Sigmoid colon (tissue), 6 donors: ENCODE measurements at regions not wholly inside any gene's neighbourhood (a gene's known extent, or its start where the extent isn't known, plus 50 kb on each side); places are given as distances from the start of the nearest gene placed in this dataset.

Experiments used
- DNase-seq: peaks from one replicate; pipeline ENCODE4 v3.0.0-alpha.2; 2019
- H3K27ac ChIP-seq, 4 donors: fragments of 200-600 bp; sonication (generic); one replicate each; pipeline ENCODE4 v1.5.1; 2016 to 2019; ENCODE audit warnings: mild to moderate bottlenecking in 1 of 4
- H3K27me3 ChIP-seq, 3 donors: fragments of 200-600 bp; sonication (generic); one replicate each; pipeline ENCODE4 v1.5.1; 2019; ENCODE audit warnings: mild to moderate bottlenecking in 1 of 3
- H3K36me3 ChIP-seq, 4 donors: fragments of 200-600 bp; sonication (generic); one replicate each; pipeline ENCODE4 v1.5.1; 2016 to 2019
- H3K4me1 ChIP-seq, 4 donors: fragments of 200-600 bp; sonication (generic); one replicate each; pipeline ENCODE4 v1.5.1; 2017 to 2019
- H3K4me3 ChIP-seq, 4 donors: fragments of 200-600 bp; sonication (generic); one replicate each; pipeline ENCODE4 v1.5.1; 2017 to 2019; ENCODE audit warnings: mild to moderate bottlenecking in 2 of 4, moderate library complexity in 1 of 4
- H3K9me3 ChIP-seq, 4 donors: fragments of 200-600 bp in 3 of 4; sonication (generic) in 3 of 4; one replicate each; pipeline versions ENCODE4 v1.5.1 to v1.6.1; 2013 to 2019
- EP300 ChIP-seq, 4 donors: sonication (generic); formaldehyde crosslinking; IDR thresholded peaks; one replicate each; pipeline ENCODE4 v1.6.1; 2017; ENCODE audit warnings: antibody characterized with exemption in 4 of 4
- POLR2A ChIP-seq, 2 donors: fragments of 450-650 bp; IDR thresholded peaks; one replicate each; pipeline ENCODE4 v1.6.1; 2016; ENCODE audit warnings: antibody characterized with exemption in 2 of 2, mild to moderate bottlenecking in 2 of 2, moderate library complexity in 2 of 2
- POLR2AphosphoS5 ChIP-seq, 4 donors: sonication (generic); formaldehyde crosslinking; IDR thresholded peaks; one replicate each; pipeline ENCODE4 v1.6.1; 2017; ENCODE audit warnings: antibody characterized with exemption in 4 of 4
- WGBS, 2 donors: extraction: QIAGEN DNeasy Blood & Tissue Kit; methylation state at CpG; one replicate each; pipeline ENCODE4 v1.1.7; 2013; 5-methylcytosine and 5-hydroxymethylcytosine counted together
- intact Hi-C: fragments of 100-400 bp; cut with DNase I; formaldehyde crosslinking; loops from one replicate; pipeline ENCODE4 v1.15.1; 2023
- TF ChIP-seq, protein P1 (sequence below), 4 experiments: fragments of 450-650 bp in 3 of 4; fragments of 200-600 bp in 1 of 4; IDR thresholded peaks; one replicate each; pipeline ENCODE4 v1.5.1; 2016 to 2019; ENCODE audit warnings: antibody characterized with exemption in 4 of 4, mild to moderate bottlenecking in 3 of 4, moderate library complexity in 2 of 4
- donor health status: healthy with polysubstance abuse.
- donor health status: healthy.

DNA sequence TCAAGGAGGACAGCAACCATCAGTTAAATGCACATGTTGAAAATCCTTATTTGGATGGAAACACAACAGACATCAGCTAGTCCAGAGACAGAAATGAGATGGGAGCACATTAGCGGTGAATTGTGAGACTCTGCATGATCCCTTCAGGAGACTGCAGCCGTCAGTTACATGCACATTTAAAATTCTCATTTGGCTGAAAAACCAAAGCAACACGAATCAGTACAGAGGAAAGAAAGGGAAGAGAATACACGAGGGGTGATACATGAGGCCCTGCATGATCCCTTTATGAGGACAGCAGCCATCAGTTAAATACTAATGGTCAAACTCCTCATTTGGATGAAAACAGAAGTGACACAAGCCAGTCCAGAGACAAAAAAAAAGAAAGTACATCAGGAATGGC is 123.4 kb downstream of the PTPRS start:
- no peaks in the 10 kb centered on the region for H3K27me3 ChIP-seq
- H3K9me3 ChIP-seq: no peaks in the 10 kb centered on the region
- TF ChIP-seq EP300 (IDR thresholded peaks at IDR 0.05) (no peak), POLR2AphosphoS5 (IDR thresholded peaks at IDR 0.05) (no peak), POLR2A (IDR thresholded peaks at IDR 0.05) (no peak)
- TF ChIP-seq, protein P1, sequence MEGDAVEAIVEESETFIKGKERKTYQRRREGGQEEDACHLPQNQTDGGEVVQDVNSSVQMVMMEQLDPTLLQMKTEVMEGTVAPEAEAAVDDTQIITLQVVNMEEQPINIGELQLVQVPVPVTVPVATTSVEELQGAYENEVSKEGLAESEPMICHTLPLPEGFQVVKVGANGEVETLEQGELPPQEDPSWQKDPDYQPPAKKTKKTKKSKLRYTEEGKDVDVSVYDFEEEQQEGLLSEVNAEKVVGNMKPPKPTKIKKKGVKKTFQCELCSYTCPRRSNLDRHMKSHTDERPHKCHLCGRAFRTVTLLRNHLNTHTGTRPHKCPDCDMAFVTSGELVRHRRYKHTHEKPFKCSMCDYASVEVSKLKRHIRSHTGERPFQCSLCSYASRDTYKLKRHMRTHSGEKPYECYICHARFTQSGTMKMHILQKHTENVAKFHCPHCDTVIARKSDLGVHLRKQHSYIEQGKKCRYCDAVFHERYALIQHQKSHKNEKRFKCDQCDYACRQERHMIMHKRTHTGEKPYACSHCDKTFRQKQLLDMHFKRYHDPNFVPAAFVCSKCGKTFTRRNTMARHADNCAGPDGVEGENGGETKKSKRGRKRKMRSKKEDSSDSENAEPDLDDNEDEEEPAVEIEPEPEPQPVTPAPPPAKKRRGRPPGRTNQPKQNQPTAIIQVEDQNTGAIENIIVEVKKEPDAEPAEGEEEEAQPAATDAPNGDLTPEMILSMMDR (IDR thresholded peaks at IDR 0.05): no peak
- 83 to 94% methylated on average over 4 of the region's 4 CpGs for WGBS, 2 donors
- H3K36me3 ChIP-seq: peaks cover 70 to 99% (median 80%) of the 10 kb centered on the region in 4 donors
- intact Hi-C loops: no loop called here
- no peak for DNase-seq
- no peak overlapping the region for H3K4me3 ChIP-seq
- H3K27ac ChIP-seq: no peak overlapping the region
- no peaks in the 10 kb centered on the region for H3K4me1 ChIP-seq

DNA sequence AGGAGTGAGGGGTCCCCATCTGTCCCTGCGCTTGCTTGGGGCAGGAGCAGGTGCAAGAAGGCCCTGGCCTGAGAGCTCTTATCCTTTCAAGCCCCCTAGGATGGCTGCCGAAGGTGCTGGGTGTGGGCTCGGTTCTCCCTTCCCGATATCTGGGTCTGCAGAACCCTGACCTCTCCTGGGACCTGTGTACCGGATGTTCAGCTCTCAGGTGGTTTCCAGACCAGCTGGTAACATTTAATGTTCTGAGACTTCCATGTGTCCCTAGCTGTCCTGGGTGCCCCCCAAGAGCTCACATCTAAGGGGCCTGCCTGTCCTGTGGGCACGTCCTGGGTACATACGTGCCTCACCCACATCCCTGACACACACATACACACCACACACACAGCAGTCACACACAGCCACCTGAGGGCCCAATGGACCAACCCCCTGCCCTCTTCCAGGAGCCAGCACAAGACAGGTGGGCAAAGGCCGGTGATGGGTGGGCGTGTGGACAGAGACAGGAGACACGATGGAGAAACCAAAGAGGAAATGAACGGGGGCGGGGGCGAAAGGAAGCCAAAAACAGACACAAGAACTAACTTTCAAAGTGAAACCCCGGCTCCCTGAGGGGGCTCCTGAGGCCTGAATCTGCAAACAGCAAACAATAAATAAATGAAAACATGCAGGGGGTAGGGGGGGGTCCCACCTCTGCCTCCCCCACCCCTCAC is 124.3 kb downstream of the PTPRS start:
- Histone ChIP-seq H3K27ac (no peak overlapping the region), H3K36me3 (peaks cover 78 to 100% (median 85%) of the 10 kb centered on the region in 4 donors), H3K9me3 (peaks cover 0 to 1% (median 0%) of the 10 kb centered on the region in 4 donors), H3K4me1 (no peaks in the 10 kb centered on the region), H3K4me3 (no peak overlapping the region), H3K27me3 (no peaks in the 10 kb centered on the region)
- DNase-seq: no peak
- WGBS, 2 donors: 75 to 83% methylated on average over 14 of the region's 14 CpGs
- TF ChIP-seq, protein P1 (IDR thresholded peaks at IDR 0.05): no peak
- no peak for TF ChIP-seq EP300 (IDR thresholded peaks at IDR 0.05)
- TF ChIP-seq POLR2AphosphoS5 (IDR thresholded peaks at IDR 0.05): no peak
- no peak for TF ChIP-seq POLR2A (IDR thresholded peaks at IDR 0.05)
- intact Hi-C loops: no loop called here

DNA sequence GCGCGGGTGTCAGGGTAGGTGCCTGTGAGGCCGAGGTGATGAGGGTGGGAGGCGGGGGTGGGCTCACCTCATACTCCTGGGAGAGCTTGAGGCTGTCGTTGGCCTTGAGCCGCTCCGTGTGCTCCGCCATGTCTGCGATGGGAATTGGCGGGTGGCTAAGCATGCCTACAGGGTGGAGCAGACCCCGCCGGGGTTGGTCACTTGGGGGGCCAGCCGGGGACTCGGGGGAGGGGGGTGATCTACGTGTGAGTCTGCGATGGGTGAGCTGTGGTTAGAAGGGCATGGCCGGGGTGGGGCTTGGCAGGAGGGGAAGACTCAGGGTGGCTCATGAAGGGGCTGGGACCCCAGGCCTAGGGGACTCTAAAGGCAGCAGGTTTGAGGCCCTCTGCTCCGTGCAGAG is 125.2 kb downstream of the PTPRS start:
- Histone ChIP-seq H3K36me3 (peaks cover 78 to 100% (median 85%) of the 10 kb centered on the region in 4 donors), H3K4me1 (no peaks in the 10 kb centered on the region), H3K27me3 (no peaks in the 10 kb centered on the region), H3K9me3 (peaks cover 0 to 4% (median 0%) of the 10 kb centered on the region in 4 donors), H3K4me3 (no peak overlapping the region), H3K27ac (no peak overlapping the region)
- intact Hi-C loops: no loop called here
- WGBS, 2 donors: 93 to 95% methylated on average over 18 of the region's 18 CpGs
- no peak for DNase-seq
- TF ChIP-seq POLR2A (IDR thresholded peaks at IDR 0.05): no peak
- no peak for TF ChIP-seq EP300 (IDR thresholded peaks at IDR 0.05)
- TF ChIP-seq, protein P1 (IDR thresholded peaks at IDR 0.05): no peak
- TF ChIP-seq POLR2AphosphoS5 (IDR thresholded peaks at IDR 0.05): no peak

DNA sequence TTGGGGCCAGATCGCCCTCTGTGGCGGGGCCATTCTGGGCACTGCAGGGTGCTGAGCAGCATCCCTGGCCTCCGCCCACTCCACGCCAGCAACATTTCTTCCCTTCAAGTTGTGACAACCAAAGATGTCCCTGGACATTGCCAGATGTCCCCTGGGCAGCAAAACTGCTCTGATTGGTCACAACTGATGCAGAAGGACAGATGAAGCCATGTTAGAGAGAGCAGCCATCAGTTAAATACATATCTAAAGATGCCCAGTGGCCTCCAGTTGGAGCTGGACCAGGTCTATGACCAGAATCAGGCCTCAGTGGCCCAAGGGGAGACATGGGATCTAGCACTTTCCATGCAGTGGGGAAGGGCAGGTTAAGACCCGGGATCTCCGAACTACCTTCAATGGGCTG is 125.7 kb downstream of the PTPRS start:
- peaks cover 78 to 100% (median 85%) of the 10 kb centered on the region in 4 donors for H3K36me3 ChIP-seq
- WGBS, 2 donors: 95 to 97% methylated on average over 6 of the region's 6 CpGs

More for the DNA sequence above, 125.7 kb downstream of the PTPRS start:
- DNase-seq: no peak
- Histone ChIP-seq H3K4me1 (no peaks in the 10 kb centered on the region), H3K4me3 (no peak overlapping the region), H3K27me3 (no peaks in the 10 kb centered on the region), H3K9me3 (peaks cover 0 to 4% (median 0%) of the 10 kb centered on the region in 4 donors), H3K27ac (no peak overlapping the region)
- no peak for TF ChIP-seq POLR2A (IDR thresholded peaks at IDR 0.05)
- no peak for TF ChIP-seq EP300 (IDR thresholded peaks at IDR 0.05)
- TF ChIP-seq, protein P1 (IDR thresholded peaks at IDR 0.05): no peak
- no peak for TF ChIP-seq POLR2AphosphoS5 (IDR thresholded peaks at IDR 0.05)
- intact Hi-C loops: no loop called here
